ENCODE measurements at regions not wholly inside any gene's neighbourhood (a gene's known extent, or its start where the extent isn't known, plus 50 kb on each side); places are given as distances from the start of the nearest gene placed in this dataset.

DNA sequence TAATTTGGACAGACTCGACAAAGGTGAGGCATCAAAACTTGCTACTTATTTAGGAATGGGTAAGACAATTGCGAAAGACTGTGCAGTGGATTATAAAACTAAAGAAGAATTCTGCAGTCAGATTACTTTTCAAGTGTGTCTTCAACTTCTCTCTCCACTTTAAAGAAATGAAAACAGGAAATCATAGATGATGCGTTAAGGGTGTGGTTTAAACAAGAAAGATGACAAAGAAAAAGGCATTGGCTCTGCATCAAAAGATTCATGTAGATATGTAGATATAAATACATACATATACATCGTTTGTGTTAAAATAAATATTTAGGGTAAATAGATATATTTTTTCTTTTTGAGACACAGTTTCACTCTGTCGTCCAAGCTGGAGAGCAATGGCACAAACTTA, 74.6 kb upstream of the PARP11 start:
- DNase-seq, result no peak

DNA sequence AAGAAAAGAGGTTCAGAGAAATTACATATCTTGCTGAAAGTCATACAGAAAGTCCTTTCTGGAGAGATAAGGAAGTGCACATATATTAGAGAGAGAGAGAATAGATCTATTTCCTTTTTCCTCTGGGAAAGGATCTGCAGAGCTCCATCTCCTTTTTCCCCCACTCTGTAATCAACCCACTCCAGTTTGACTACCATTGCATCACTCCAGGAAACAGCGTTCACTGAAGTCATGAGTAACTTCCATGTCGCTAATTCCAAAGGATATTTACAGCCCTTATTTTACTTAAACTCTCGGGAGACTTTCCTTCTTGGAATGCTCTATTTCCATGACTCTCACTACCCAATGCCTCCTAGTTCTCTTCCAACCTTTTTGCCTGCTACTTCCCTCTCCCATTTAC, 72.5 kb upstream of the PARP11 start:
- DNase-seq, result no peak

DNA sequence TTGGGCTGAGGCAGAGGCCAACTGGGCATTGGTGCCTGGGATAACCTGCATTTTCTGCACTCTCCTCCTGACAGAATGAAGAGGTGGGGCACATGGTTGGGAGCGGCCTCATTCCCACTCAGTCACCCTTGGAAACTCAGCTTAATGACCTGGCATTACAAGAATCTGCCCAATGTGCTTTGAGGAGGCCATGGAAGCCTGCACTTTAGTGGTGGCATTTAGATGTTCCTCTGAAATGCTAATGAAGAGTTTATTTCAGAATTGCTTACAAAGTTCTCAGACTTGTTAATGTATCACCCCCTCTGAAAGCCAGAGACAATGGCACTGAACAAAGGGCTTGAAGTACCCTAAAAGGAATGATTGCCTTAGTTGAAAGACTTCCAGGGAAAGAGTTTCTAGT, 71.4 kb upstream of the PARP11 start:
- no peak for DNase-seq

DNA sequence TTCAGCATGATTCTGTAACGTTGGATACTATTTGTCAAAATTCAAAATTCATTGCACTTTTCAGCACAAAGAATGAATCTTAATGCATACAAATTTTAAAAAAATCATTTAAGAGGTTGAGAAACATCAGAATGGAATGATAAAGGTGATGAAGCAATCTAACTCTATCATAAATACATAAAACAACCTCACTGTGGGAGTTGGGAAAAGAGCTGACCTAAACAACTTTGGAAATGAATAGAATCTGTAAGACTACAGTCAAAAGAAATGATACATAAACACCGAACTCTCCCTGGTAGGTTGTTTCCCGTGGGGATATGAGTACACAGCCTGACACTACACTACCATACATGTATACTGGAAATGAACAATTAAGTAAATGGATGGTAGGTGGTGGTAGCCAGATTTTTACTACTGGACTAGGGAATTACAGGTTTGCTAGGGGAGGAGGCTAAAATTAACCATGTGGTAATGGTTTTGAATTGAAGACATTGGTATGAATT, 64.9 kb upstream of the PARP11 start:
- no peak for DNase-seq

DNA sequence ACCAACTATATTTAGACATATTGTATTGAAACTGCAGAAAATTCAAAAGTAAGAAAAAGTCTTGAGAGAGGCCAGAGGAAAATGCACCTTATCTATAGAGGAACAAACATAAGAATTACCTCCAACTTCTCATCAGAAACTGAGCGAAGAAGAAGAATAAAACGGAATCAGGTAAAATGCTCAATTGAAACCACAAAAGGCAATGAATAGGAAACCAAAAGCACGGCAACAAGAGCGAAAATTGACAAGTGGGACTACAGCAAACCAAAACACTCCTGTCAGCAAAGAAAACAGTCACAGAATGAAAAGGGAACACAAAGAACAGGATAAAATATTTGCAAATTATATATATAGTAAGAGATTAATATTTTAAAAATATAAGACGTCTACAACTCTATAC, 61.9 kb upstream of the PARP11 start:
- DNase-seq, result peak; percentile 15

DNA sequence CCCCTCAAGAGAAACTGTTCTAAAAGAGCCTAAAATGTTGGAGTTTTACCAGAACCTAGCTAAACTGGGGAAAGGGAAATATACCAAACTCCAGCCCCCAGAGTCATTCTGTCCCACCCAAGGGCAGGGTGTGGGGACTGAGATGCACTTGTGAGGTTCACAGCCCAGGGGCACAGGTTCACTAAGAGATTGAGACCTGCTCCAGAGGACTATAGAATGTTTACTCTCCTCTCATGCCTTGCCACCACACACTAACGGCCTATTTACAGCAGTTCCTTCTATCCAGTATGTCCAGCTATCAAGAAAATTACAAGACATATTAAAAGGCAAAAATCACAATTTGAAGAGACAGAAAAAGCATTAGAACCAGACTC, 60.6 kb upstream of the PARP11 start:
- no peak for DNase-seq

DNA sequence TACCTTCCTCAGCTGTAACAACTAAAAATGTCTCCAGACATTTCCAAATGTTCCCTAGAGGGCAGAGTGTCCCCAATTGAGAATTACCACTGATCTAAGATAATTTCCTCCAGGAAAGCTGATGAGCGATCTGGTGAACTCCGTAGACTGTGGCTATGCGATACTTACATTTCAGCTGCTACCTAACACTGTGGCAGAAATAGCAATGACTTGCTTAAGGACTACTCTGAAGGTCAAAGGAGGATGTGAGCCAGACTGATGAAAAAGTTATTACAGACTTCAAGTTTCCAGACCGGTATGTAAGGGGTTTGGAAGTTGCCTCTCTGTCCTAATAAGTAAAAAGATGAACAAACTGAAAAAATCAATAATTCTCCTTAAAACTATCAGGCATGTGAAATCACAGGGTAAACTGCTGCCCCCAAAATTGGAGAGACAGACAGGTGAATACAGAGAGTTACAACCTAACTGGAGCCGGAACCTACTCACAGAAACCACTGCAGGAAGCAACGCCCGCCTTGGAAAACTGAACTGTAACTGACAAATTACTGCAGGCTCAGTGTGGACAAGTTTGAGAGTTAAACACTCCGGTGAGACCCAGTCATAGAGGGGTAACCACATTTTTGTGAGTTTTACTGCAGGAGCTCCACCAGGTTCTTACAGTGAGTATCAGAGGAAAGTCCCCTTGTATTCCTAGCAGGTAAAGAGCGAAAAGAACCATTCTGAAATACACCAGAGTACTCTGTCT, 60.0 kb upstream of the PARP11 start:
- no peak for DNase-seq

DNA sequence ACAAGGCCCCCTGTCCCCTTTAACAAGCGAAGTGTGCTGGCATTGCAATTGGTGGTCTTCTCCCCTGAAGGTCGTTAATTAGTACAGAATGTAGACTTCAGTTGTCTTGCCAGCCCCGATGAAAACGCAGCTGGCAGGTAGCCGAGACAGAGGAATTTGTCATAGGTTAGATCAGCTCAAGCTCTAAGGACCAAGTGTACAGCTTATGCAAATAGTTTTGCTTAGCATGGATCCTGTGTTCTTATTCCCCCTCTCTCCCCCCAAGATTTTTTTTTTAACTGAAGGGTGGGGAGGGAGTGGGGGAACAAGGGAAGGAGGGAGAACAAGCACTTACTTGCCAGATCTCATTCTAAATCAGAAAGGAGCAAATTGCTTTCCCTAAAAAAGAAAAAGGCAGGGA, 58.6 kb upstream of the PARP11 start:
- DNase-seq, result no peak

DNA sequence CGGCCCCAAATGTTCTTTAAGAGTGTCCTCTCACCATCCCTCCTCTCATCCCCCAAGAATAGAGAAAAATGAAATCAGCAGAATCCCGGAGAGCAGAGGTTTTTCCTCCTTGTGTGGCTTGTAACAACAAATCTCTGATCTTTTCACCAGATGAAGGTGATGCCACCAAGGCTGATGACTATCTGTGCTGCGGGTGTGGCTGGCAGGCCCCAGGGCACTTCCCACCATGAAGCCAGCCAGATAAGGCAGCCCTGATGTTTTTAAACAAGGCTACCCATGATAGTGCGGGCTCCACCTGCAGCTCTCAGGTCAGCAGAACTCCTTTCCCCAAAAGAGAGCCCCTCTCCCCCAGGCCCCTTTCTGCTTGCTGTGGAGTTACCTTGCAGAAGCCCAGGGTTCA, 58.0 kb upstream of the PARP11 start:
- DNase-seq, result no peak

DNA sequence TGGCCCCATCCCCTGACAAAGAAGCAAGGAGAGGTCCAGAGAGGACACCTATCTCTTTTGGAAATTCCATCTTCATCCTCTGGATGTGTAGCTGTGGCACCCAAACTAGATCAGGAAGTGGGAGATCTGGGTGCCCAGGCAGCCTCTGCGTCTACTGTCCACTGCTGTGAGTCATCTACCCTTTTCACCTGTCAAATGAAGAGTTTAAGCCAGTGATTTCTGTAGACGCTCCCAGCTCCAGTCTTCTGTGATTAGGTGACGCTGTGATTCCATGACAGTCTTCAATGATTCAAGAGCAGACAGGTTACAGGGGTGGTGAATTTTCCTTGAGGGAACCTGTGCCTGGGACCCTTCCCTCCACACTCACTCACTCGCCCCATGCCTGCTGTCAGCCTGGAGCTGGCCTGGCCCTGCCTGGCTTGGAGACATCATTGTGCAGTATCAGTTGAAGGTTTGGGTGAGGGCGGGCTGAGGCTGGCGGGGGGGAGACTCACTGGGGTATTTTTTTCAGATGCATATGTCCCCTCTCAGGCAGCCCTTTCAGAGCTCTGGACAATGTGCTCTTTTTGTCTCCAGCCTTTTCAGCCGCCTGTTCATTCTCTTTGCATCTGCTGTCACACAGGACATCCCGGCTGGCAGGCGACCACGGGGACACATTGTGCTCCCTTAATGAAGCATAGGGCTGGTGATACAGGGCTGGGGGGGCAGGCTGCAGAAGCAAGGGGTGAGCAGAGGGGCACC, 56.8 kb upstream of the PARP11 start:
- no peak for DNase-seq

DNA sequence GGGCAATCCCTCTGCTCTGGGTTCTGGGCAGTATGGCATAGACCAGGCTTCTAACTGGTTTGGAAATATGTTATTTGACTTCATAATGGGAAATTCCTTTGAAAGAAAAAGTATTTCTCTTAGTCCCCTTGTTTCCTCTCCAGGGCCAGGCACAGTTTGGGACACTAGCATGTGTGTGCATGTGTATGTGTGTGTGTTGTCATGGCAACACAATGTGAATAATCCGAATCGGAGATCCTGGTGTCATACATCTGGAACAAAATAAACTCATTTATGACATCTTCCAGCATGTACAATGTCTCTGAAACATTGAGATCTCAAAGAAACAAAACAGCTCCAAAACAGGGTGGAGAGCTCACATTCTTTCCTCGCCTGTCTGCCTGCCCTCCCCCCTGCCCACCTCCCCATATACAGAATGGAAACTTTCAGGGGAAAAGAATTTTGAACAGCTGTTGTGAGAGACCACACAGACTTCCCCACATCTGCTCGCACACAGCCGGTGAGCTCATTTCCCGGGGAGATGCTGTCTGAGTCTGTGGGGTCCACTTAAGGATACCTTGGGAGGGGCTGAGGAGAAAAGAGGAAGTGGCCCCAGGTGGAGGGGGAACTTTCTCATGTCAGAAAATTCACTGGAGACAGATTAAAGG, 55.5 kb upstream of the PARP11 start:
- DNase-seq, result no peak

DNA sequence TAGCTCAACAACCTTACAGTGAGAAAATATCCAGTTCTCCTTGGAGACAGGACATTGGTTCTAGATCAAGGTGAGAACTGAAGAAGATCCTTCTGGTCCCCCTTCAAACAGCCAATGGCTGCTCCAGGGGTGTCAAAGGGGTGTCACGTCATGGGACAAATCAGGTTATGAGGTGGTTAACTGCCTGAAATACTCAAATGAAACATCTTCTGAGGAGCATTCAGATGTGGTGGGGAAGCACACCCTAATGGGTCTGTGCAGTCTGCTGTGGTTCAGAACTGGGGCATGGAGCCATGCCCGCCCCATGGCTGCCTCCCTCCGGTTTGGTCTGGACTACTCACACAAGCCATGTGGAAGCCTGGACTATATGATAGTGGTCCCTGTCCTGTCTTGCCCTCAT, 52.4 kb upstream of the PARP11 start:
- no peak for DNase-seq

DNA sequence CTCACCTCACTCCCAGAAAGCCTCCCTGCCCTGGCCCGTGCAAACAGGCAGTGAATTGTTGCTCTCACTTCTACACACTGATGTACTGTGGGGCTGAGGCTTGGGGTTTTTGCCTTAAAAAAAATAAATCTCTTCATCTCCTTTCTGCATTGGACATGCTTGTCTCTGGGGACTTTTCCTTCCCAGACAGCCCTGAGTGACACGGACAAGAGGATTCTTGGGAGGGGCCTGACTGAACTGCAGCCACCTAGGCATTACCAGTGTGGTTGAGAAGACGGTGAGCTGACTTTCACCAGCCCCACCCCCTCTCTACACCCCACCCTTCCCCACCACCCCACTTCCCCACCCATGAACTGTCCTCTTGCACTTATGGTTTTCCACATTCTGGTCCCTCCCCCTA, 51.6 kb upstream of the PARP11 start:
- no peak for DNase-seq

DNA sequence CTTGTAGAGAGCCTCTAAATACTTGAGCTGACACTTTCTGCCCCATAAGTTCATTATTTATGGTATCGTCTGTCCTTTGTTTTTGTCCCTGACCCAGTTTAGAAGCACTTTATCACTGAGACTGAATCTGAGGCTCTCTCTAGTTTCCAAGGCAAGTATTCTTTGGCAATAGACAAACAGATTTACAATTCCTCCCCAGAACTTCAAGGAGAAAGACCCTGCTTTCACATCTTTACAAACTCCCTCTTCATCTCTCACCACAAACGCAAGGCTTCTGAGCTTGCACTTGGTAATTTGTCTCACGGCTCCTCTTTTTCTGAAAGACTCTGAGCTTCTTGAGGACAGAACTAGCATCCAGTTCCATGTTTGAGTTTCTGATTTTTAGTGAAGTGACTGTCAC, 49.8 kb upstream of the PARP11 start:
- DNase-seq, result no peak

All from activated CD4-positive, alpha-beta T cell treated with anti-CD3 and anti-CD28 coated beads, Interleukin-2, Interleukin-6, amounts not matched to agents 100 ng/mL and 50 ng/mL, durations not matched to agents 16 hours and 8 hours (primary cell).